Psoas muscle (tissue), 7 donors: ENCODE measurements at regions not wholly inside any gene's neighbourhood (a gene's known extent, or its start where the extent isn't known, plus 50 kb on each side); places are given as distances from the start of the nearest gene placed in this dataset.

Experiments
- ATAC-seq, 4 donors: fragments of 200-7000 bp; cut with Tn5 transposase; one replicate each; pipeline ENCODE4 v1.9.1; 2020; ENCODE audit warnings: moderate library complexity in 3 of 4, mild to moderate bottlenecking in 2 of 4
- DNase-seq, 2 donors: peaks; one replicate each; pipeline ENCODE4 v3.0.0-alpha.2; 2020
- H3K27ac ChIP-seq: fragments of 200-600 bp; one replicate; pipeline ENCODE4 v1.8.0; 2022
- H3K27me3 ChIP-seq, 3 donors: fragments of 200-600 bp in 1 of 3; one replicate each; pipeline versions ENCODE4 v1.6.1 to v1.8.0; 2013 to 2022; ENCODE audit warnings: low read length in 2 of 3, mild to moderate bottlenecking in 2 of 3, moderate library complexity in 1 of 3; ENCODE audit not compliant: insufficient read depth in 3 of 3
- H3K36me3 ChIP-seq, 2 donors: fragments of 200-600 bp in 1 of 2; one replicate each; pipeline versions ENCODE4 v1.6.1 to v1.8.0; 2013 to 2022; ENCODE audit warnings: low read depth in 1 of 2, mild to moderate bottlenecking in 1 of 2, moderate library complexity in 1 of 2; ENCODE audit not compliant: insufficient read depth in 1 of 2
- H3K4me1 ChIP-seq: fragments of 200-600 bp; one replicate; pipeline ENCODE4 v1.8.0; 2022
- H3K4me3 ChIP-seq: fragments of 200-600 bp; one replicate; pipeline ENCODE4 v1.8.0; 2022; ENCODE audit warnings: mild to moderate bottlenecking
- H3K9me3 ChIP-seq: fragments of 200-600 bp; one replicate; pipeline ENCODE4 v1.8.0; 2022
- WGBS, 3 donors: extraction: QIAGEN DNeasy Blood & Tissue Kit; methylation state at CpG; one replicate each; pipeline versions ENCODE4 v1.1.6 to v1.1.7; 2013; 5-methylcytosine and 5-hydroxymethylcytosine counted together
- intact Hi-C, 2 donors: fragments of 100-400 bp; cut with DNase I; formaldehyde crosslinking; loops; one replicate each; pipeline versions ENCODE4 v1.11.0 to v1.14.2; 2022
- TF ChIP-seq, protein P1 (sequence below): fragments of 200-600 bp; IDR thresholded peaks from one replicate; pipeline ENCODE4 v1.8.0; 2022; ENCODE audit warnings: antibody characterized with exemption
- donor health status: healthy with polysubstance abuse.
- donor health status: DM: no; HTN: no; CAD: no; lungs with moderate emphysema.
- donor health status: Bipolar disorder and iron deficiency.
- donor health status: healthy.
- donor health status: DM: yes; HTN: yes; CAD: no.
- donor health status: DM: no; HTN: no; CAD: no.
- donor health status: DM: yes; HTN: yes; CAD: no.

DNA sequence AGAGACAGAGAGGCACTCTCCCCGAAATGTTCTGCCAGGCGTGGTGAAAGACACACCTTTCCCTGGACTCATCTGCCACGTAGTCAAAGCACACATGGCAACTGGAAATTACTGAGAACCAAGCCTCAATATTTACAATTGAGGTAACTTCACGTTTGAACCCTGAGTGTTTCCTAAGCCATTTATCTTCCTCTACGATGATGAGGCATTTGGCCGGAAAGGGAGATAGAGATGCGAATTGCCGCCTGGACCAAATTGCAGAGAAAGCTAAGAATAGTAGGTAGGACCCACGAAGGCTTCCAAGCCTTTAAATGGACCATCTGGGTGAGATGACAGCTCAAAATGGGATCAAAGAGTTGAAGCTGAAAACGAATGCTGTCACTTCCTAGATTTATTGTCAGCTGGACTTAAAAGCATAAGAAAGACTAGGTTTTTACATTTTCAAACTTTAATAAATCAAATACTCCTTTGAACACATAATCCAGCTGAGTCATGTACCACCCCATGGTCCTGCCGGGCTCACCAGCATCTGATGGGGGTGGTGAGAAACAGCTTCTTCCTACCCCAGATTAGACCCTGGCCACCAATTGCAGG is 135.6 kb upstream of the LYZL2 start:
- H3K27me3 ChIP-seq: no peaks in the 10 kb centered on the region
- H3K36me3 ChIP-seq: no peaks in the 10 kb centered on the region
- 76 to 84% (median 78%) methylated on average over 11 of the region's 11 CpGs for WGBS, 3 donors
- peaks cover 7% of the 10 kb centered on the region for H3K9me3 ChIP-seq
- DNase-seq: no peak
- ATAC-seq: no peak
- TF ChIP-seq, protein P1, sequence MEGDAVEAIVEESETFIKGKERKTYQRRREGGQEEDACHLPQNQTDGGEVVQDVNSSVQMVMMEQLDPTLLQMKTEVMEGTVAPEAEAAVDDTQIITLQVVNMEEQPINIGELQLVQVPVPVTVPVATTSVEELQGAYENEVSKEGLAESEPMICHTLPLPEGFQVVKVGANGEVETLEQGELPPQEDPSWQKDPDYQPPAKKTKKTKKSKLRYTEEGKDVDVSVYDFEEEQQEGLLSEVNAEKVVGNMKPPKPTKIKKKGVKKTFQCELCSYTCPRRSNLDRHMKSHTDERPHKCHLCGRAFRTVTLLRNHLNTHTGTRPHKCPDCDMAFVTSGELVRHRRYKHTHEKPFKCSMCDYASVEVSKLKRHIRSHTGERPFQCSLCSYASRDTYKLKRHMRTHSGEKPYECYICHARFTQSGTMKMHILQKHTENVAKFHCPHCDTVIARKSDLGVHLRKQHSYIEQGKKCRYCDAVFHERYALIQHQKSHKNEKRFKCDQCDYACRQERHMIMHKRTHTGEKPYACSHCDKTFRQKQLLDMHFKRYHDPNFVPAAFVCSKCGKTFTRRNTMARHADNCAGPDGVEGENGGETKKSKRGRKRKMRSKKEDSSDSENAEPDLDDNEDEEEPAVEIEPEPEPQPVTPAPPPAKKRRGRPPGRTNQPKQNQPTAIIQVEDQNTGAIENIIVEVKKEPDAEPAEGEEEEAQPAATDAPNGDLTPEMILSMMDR: no peak
- H3K4me3 ChIP-seq: no peak overlapping the region
- H3K27ac ChIP-seq: no peak overlapping the region
- no peaks in the 10 kb centered on the region for H3K4me1 ChIP-seq
- intact Hi-C loops: no loop called here

DNA sequence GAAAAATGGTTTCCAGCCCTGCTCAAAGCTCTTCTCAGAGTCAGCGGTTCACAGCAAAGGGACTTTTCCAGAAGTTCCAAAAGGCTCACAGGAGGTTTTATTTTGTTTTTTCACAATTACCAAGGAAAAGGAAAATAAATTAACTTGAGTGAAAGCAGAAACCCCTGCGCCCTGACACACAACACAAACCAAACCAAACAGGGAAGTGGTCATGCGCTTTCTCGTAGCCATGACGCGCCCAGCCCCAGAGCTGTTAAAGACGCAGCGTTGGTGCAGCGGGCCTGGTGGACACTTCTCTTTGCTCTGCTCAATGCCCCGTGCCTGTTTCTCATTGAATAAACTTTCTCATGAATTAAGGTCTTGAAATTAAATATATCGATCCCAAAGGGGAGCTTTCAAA is 134.4 kb upstream of the LYZL2 start:
- Histone ChIP-seq H3K36me3 (no peaks in the 10 kb centered on the region), H3K4me3 (no peak overlapping the region), H3K9me3 (peaks cover 6% of the 10 kb centered on the region), H3K27ac (no peak overlapping the region), H3K4me1 (no peaks in the 10 kb centered on the region), H3K27me3 (no peaks in the 10 kb centered on the region)
- TF ChIP-seq, protein P1: no peak
- DNase-seq (no peak), ATAC-seq (no peak)
- intact Hi-C loops: no loop called here
- 86 to 89% (median 88%) methylated on average over 11 of the region's 11 CpGs for WGBS, 3 donors

DNA sequence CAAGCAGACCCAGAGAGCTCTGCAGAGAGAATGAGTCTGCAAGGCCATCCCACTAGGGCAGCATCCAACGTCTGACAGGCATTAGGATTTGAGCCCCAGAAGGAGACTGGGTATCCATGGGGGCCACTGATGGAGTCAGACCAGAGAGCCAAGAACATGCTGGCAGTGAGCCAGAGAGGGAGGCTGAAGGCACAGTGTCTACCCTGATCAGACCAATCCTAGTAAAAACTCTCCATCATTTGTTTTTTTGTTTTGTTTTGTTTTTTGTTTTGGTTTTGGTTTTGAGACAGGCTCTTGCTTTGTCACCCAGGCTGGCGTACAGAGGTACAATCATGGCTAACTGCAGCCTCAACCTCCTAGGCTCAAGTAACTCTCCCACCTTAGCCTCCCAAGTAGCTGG is 133.1 kb upstream of the LYZL2 start:
- no peaks in the 10 kb centered on the region for H3K27me3 ChIP-seq
- H3K36me3 ChIP-seq: no peaks in the 10 kb centered on the region
- DNase-seq (no peak), ATAC-seq (no peak)
- TF ChIP-seq, protein P1: no peak
- H3K9me3 ChIP-seq: peaks cover 6% of the 10 kb centered on the region
- no peak overlapping the region for H3K27ac ChIP-seq
- no peaks in the 10 kb centered on the region for H3K4me1 ChIP-seq
- 62 to 78% (median 64%) methylated on average over 2 of the region's 2 CpGs for WGBS, 3 donors
- H3K4me3 ChIP-seq: no peak overlapping the region
- intact Hi-C loops: no loop called here

DNA sequence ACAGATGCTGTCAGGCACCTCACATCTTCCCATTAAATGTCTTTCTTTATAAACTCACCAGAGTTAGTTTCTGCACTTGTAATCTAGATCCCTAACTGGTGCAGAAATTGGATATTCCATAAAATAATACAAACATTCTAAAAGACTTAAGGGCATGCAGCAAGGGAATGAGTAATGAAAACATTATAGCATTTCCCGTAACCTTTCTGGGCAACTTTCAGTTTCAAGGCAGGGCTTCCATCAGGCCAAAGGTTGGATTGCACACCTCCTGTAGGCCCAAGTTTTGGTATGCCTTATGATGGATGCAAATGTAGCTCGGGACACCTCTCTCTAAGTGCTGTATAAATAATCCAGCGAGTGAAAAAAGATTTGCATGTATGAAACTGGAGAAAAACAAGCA is 129.9 kb upstream of the LYZL2 start:
- no peaks in the 10 kb centered on the region for H3K4me1 ChIP-seq
- no peak overlapping the region for H3K4me3 ChIP-seq
- H3K9me3 ChIP-seq: peaks cover 6% of the 10 kb centered on the region
- WGBS, 3 donors: 72 to 78% (median 73%) methylated on average over 3 of the region's 3 CpGs
- intact Hi-C loops: loop anchor here in 1 of 2 donors (10.0 kb wide), 1 partner anchor 1055 kb away; no protein-coding TSS in a partner anchor
- no peak for DNase-seq
- no peak for ATAC-seq
- H3K36me3 ChIP-seq: no peaks in the 10 kb centered on the region
- H3K27me3 ChIP-seq: no peaks in the 10 kb centered on the region
- TF ChIP-seq, protein P1: no peak
- no peak overlapping the region for H3K27ac ChIP-seq

DNA sequence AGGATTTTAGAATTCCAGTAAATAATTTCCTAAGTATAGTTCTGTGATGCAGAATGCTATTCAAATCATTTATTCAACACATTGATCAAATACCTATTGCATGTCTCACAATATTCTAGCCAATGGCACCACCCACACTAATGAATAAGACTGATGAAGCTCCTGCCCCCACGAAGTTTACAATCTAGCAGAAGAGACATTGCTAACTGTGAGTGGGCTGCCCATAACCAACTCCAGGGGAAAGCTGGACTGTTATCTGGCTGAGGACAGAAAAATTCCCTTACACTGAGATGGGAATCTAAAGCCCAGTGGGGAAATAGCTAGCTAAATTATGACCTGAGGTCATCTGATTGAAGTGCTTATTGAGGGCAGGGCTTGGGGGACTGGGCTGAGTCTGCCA is 128.8 kb upstream of the LYZL2 start:
- H3K4me1 ChIP-seq: no peaks in the 10 kb centered on the region
- WGBS, 3 donors: 62 to 76% (median 69%) methylated on average over 1 of the region's 1 CpG
- TF ChIP-seq, protein P1: no peak
- ATAC-seq: no peak
- H3K36me3 ChIP-seq: no peaks in the 10 kb centered on the region
- no peak overlapping the region for H3K27ac ChIP-seq
- no peak for DNase-seq
- peaks cover 6% of the 10 kb centered on the region for H3K9me3 ChIP-seq
- H3K27me3 ChIP-seq: no peaks in the 10 kb centered on the region
- intact Hi-C loops: loop anchor here in 1 of 2 donors (10.0 kb wide), 1 partner anchor 1056 kb away; no protein-coding TSS in a partner anchor
- H3K4me3 ChIP-seq: no peak overlapping the region
